RCC 7860 (cell line): ENCODE measurements at regions not wholly inside any gene's neighbourhood (a gene's known extent, or its start where the extent isn't known, plus 50 kb on each side); places are given as distances from the start of the nearest gene placed in this dataset.

ENCODE experiments used
- DNase-seq: peaks from one replicate; pipeline ENCODE4 v3.0.0-alpha.2; 2015; ENCODE audit warnings: low spot score
- FAIRE-seq: peaks from 2 replicates; lab custom pipeline; 2012; peaks lifted over from hg19 to GRCh38; lab: Jason Lieb, UNC

DNA sequence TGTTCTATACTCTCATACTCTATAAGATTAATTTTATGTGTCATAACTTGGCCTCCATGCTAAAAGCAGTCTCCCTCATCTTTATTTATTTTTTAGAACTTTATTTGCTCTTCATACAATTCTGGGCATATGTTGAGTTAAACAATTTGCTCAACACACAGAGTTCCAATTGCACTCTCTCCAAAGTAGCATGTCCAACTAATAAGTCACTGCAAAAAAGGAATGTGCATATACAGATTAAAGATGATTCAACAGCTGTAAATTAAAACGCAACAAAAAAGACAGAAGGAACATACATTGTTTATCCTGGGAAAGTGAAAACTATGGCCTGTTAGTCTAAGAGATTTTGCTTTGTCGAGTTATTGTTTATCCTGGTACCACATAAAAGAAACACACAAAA, 277.7 kb upstream of the ACVR2A start:
- no peak for FAIRE-seq
- DNase-seq, result no peak

DNA sequence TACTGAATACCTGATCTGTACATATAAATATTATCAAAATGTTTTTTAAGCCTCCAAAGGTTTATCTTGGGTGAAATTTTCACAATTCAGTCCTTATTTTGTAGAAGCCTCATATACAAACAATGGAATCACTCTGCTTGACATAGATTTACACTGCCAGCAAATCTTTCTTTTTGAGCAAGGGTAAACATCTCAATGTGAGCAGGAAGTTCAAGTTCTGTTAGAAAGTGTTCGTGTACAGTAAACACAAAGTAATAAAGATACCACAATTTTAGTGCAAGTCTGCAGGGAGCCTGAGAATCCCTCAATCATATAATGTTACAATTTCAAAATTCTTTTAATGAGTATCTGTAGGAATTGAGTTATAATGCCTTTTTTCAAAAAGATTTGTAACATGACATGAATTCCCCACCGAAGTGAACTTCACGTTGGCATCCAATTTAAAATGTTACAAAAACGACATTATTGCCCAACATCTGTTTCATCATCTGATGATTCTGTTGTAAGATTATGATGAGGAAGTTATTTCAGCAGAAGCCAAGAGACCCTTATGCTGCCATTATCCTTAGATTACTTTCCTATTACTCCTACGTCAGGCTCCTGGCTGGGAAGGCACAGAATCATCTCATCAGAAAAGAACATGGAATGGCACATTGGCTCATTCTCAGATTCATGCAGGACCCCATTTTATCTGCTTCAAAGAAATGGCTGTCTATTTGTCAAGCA, 283.9 kb upstream of the ACVR2A start:
- FAIRE-seq (no peak), DNase-seq (no peak)

DNA sequence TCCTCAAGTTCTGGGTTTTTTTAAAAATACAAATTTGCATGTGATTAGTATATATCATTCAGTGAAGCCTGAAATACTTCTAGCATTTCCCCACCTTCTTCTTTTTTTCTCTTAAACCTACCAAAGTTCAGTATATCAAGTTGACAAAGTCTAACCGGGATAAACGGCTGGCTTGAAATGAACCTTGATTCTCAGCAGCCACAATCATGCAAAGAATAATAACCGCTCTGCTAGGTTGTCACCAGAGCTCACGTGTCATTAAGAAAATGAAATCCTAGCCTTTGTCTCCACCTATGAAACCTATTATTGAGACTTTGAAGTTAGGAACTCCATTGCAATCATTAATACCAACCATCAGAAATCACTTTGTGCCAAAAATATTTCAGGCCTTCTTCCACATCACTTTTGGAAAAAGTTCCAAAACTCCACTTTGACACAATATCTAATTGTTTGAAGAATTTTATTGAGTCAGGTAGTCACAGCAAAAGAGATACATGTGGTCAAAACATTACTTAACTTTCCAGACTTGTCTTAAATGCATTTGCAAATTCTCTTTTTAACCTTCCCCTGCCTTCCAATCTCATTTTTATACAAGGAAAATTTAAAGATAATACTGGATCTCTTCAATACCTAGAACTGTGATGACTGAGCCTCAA, 285.6 kb upstream of the ACVR2A start:
- DNase-seq, result no peak
- FAIRE-seq, result no peak

DNA sequence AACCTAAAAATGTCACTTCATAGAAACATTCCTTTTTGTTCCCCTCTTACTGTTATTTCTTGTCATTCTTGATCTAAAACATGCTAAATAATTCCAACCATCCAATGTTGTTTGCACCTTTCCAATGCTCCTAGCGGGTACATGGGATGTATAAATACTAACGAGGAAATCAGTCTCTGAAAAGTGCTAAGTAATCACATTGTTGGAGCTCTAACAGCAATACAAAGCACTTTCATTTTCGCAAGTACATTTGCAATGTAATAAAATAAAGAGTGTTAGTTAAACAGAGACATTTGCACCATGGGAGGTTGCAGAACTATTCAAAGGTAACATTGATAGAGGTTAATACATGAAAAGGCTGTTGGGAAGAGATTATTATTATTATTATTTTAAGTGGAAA, 286.2 kb upstream of the ACVR2A start:
- FAIRE-seq (no peak), DNase-seq (no peak)

DNA sequence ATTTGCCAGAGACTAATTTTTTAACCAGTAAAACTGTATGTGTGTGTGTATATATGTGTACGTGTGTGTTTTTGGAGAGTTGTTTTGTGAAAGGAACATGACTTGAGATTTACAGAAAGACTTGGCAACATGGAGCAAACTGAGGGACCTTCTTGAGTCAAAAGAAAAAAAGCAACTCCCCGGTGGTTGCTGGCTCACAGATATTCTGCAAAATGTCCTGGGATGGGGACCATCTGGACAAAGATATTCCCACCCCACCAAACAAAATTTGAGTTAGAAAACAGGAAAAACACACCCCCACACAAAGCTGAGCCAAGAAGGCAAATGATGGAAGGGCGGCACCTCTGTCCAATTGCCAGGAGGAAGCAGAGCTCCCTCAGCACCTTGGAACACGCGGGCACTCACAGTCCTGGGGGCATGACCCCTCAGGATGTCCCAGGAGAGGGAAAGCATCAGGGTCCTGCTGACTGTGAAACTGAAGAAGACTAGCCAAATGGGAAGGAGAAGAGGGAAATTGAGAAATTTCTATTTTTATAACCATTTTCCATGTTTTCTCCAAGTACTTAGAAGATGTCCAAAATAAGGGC, 290.2 kb upstream of the ACVR2A start:
- FAIRE-seq (no peak), DNase-seq (no peak)

DNA sequence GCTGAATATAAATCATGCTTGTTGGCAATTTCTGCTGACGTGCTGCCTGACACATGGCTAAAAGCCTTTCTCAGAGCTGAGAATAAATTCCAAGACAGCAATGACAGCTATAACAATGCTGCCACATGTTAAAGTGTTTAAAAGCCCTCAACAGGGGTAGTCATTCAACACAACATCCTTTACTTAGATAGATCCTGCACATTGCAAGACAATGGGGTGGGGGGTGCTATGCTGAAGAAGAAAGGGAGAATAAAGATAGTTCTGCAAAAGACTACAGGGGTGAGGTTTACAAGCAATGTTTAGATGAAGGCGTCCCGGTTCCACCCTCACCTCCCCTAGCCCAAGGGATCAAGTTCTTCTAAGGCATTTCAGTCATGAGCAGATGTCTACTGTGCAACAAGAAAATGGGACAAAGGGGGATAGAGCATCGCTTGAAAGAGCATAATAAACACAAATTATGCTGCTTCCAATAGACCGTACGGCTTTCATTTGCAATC, 291.0 kb upstream of the ACVR2A start:
- FAIRE-seq (no peak), DNase-seq (no peak)

DNA sequence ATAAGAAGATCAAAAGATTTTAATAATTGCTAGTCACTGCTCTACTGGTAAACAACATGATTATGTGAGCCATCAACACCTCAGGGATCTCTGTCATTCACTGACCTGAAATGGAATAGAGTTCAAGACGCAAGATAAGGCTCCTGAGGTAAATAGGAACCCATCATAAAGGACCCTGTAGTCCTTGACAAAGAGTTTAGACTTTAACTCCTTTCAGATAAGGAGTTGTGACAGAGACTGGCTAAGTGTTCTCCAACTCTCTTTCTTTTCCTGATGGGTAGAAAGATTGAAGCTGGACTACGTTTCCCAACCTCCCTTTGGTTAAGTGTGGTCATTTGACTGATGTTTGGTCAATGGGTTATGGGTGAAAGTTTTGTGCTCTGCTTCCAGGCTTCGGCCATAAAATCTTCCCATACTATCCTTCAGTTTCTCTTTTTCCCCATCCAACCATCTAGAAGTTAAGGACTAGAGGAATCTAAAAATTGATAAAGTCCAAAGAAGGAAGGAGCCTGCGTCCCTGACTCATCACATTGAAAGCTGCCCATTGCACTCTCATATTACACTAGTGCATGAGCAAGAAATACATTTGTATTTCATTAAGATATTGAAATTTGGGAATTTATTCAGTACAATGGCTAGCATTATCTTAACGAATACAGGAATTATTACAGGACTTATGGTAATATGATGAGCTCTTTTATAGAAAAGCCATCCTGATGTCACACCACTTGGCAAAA, 293.7 kb upstream of the ACVR2A start:
- DNase-seq (no peak), FAIRE-seq (no peak)

DNA sequence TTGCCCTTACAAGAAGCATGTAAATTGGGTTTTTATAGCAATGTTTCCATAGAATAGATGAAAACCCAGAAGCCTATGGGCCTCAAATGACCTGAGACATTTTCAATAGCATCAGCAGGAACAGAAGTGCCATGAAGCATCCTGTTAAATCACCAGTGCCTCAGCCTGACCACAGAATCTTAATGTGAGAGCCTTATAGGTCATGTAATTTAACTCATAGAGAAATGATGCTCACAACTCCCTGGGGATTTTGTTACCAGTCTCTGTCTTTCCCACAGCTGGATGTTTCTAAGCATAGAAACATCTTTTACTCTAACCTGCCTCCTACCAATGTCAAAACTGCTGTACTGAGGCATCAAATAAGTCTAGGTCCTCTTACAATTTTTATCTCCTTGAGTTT, 295.8 kb upstream of the ACVR2A start:
- FAIRE-seq (no peak), DNase-seq (no peak)

DNA sequence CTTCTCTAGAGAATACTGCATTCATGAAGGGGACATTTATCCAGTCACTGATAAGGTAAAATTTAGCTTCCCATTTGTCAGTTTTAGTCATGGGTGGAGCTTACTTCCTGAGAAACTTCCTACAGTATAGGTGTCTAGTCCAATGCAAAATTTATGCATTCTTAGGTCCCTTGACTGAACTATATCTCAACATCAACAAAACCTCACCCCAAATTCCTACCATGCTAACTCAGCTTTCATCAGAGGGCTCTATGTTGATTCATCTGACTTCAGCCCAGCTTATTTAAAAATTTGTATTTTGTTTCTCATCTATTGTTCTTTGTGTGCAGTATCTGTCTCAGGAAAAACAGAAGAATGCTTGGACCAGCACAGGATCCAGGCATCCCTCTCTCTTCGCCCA, 296.4 kb upstream of the ACVR2A start:
- DNase-seq, result no peak
- FAIRE-seq, result no peak

DNA sequence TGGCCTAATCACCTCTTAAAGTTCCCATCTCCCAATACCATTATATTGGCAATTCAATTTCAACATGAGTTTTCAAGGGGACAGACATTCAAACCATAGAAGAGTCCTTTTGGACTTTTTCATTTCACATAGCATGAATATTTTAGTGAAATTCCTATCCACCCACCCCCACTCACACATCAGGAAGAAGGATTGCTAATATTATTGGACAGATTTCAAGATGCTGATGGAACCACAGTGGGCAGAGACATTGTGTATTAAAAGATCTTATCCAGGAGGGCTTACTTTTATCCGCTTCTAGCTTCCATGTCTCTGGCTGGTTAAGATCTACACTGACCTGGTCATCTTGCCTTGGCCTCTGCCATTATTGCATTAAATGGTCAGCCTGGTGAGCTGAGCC, 297.4 kb upstream of the ACVR2A start:
- DNase-seq (no peak), FAIRE-seq (no peak)

DNA sequence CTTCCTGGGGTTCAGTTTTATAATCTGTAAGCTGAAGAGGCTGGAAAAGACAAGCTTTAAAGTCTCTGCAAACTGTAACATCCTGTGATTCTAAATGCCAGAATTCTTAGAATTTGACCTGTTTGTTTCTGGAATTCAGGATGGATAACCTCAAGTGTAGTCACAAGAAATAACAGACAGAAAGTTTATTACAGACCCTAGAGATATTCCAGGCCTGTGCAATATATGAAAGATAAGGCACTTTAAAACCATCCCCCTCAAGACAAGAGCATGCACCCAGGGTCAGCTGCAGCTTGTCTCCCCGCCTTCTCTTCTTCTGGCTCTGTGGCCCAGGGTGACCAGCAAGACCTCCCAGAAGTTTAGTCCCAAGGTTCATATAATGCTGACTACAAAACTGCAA, 298.7 kb upstream of the ACVR2A start:
- FAIRE-seq (no peak), DNase-seq (no peak)

DNA sequence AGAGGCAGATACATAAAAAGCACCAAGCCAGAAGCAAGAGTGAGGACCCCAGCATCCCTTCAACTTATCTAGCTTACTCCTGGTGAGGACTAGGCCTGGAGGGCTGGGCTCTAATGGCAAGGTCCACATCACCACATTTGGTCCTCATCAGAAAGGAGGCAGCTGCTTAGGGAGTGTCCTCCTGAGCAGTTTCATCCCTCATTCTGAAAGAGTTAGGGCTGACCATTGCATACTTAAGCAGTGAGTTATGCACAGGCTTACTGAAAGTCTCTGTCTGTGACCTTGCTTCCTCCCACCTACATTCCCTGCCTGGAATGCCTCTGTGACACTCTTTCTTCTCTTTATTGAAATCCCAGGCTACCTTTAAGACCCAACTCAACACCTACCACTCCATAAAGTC, 301.8 kb upstream of the ACVR2A start:
- no peak for FAIRE-seq
- DNase-seq, result no peak

DNA sequence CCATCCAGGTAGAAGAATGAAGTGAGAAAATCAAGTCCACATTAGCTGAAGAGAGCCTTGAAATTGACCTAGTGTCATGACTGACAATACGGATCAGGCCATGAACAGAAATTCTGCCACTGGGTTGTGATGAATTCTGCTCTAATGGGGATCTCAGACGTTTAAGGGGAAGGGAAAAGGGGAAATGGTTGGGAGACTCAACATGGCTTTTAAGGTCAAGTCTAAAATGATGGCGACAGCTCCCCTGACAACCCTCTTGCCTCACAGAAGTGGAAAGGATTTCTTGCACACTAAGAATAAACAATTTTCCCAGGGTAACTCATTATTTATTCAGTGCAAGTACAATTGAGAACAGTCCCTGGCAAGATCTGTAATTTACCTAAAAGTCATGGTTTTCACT, 302.5 kb upstream of the ACVR2A start:
- FAIRE-seq, result no peak
- DNase-seq, result no peak

DNA sequence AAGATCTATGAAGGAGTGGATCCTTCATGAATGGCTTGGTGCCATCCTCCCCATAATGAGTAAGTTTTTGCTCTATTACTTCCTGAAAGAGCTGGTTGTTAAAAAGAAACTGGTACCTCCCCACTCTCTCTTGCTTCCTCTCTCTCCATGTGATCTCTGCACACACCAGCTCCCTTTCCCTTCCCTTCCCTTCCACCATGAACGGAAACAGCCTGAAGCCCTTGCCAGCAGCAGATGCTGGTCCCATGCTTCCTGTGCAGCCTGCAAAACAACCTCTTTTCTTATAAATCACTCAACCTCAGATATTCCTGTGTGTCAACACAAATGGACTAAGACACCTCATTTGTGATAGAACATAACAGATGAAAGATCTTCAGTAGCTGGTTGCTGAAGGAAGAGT, 303.5 kb upstream of the ACVR2A start:
- DNase-seq, result no peak
- no peak for FAIRE-seq

DNA sequence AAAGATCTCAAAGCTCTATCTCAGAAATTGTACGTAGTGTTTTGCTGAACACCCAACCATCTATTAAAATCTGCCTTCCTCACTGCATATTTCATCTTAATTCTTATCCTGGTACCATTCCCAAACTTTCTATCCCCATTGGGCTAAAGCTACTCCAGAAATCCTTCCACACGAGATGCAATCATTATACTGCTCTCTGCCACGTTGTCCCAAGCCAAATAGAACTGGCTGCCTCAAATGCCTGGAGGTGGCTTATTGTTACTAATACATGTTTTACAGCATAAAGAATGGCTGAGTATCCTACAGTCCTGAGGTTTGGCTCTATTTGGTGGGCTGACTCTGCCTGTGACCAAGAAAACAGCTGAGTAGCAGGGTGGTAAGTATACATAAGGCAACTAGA, 306.0 kb upstream of the ACVR2A start:
- FAIRE-seq, result no peak
- no peak for DNase-seq

DNA sequence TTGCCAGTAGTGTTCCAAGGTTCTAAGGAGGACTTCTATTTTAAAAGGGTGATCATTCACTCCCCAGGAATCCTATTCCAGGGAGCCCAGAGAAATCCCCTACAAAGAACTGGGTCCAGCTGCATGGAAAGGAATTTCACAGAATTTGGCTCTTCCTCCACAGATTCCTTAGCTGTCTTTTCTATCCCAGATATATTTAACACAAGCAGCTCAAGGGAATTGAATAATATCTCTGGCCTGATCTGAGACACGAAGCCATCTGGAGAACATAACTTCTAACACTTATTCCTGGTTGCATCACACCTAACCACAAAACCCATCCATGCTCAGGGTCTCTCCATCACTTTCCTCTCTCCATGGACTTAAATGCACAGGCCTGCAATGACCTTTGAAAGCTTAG, 306.7 kb upstream of the ACVR2A start:
- DNase-seq (no peak), FAIRE-seq (no peak)

DNA sequence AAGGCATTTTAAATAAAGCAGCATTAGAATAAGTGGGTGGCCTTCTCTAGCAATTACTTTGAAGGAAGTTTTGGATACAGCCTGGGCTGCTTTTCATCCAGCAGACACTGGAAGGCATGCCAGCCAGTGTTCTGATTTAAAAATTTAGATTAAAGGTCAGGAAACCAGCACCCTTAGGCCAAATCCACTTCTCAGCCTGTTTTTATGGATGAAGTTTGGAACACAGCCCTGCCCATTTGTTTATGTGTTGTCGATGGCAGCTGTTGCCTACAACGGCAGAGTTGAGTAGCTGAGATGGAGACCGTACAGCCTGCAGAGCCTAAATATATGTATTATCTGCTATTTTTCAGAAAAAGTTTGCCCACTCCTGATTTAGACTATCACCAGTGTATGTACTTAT, 313.6 kb upstream of the ACVR2A start:
- no peak for FAIRE-seq
- DNase-seq, result no peak

DNA sequence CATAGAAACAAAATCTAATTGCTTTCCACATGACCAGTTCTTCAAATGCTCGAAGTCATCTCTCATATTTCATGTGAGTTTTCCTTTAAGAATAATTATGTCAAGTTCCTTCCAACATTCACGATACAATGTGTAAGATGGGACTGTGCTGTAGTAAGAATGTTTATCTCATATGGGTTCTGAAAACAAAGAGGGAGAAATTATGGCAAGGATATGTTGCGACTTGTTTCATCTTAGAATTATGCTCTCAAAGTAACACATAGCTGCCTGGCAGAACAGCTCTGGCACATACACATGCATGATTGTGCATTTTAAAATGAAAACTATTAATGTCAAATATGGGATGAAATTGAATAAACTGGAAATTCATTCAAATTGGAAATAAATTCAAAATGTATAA, 314.8 kb upstream of the ACVR2A start:
- no peak for DNase-seq
- FAIRE-seq, result no peak

DNA sequence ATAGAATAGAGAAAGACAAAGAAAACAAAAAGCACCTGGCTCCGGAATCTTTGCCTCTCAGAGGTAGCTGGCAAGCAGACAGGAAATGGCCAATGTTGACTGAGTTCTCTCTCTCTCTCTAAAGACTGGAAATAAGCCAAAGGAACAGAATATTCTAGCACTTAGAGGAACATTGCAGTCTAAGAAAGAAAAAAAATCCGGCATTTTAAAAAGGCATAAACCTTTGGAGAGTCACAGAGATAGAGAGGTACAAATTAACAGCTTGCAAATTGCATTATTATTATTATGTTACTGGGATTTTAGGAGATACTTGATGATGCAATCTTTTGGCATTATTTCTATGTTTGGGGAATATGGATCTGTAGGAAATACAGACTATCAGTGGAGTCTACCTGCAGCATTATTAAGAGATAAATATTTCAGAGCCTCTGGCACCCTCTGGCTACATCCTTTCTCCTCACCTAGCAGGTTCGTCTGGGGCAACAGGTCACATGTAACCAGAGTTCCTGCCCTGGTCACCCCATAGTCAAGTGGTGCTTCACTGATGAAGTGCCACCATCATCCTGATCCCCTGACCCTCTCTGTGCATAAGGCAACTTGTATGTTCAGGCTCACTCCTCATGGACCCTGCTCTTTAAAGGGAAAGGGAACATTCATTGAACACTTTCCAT, 318.9 kb upstream of the ACVR2A start:
- FAIRE-seq, result no peak
- no peak for DNase-seq

DNA sequence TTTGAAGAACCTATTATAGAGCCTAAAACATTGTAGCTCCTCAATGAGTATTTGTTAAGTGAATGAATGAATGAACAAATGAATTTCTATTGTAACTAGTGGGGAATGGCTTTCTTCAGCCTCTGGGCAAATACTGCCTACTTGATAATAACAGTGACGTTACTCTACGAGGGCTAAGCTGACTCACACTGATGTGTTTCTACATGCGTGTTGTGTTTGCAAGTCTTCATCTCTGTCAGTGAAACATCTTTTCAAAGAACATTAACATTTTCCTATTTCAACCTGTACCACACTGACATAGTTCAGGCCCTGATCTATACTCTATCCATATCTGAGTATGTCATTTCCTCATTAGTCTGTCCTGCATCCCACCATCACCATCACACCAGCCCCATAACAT, 319.9 kb upstream of the ACVR2A start:
- no peak for DNase-seq
- FAIRE-seq, result no peak

DNA sequence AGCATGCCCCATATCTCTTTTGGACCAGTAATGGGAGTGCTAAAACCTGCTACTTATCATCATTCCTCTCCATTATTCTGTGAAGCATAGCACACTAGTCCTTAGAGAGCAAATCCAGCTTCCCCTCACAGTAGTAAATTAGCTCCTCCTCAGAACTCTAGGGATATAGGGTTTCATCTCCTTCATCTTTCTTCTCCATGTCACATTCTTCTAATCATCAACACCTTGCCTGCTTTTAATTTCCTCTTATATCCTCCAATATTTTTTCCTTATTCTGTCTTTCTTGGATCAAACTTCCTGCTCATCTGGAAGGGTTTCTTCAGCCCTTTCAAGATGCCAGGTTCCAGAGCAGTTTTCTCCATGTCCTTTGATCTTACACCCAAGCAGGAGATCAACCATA, 321.4 kb upstream of the ACVR2A start:
- FAIRE-seq, result no peak

More for the DNA sequence above, 321.4 kb upstream of the ACVR2A start:
- DNase-seq, result no peak
